ENCODE measurements at regions not wholly inside any gene's neighbourhood (a gene's known extent, or its start where the extent isn't known, plus 50 kb on each side); places are given as distances from the start of the nearest gene placed in this dataset.

GRCh38 chr4:31662951-31663350 lies 942.8 kb downstream of the PCDH7 start:
- Histone ChIP-seq H3K4me1 (ENCODE audit: insufficient read depth, low read length, poor library complexity, severe bottlenecking) (no peaks in the 10 kb centered on the region), H4K20me1 (ENCODE audit: insufficient read depth, low read length, poor library complexity, severe bottlenecking) (no peaks in the 10 kb centered on the region), H3K9ac (ENCODE audit: low read depth, low read length, poor library complexity, severe bottlenecking) (no peak overlapping the region), H3K9me2 (replicated peaks; ENCODE audit: low read depth, low read length) (no peaks in the 10 kb centered on the region), H3K36me3 (ENCODE audit: insufficient read depth, low read length) (no peaks in the 10 kb centered on the region), H3K4me2 (ENCODE audit: low read depth, low read length, poor library complexity, severe bottlenecking) (no peak overlapping the region), H2AFZ (ENCODE audit: low read length) (no peak overlapping the region), H3K4me3 (ENCODE audit: low read length, poor library complexity, severe bottlenecking) (no peak overlapping the region), H3F3A (ENCODE audit: low read depth) (no peaks in the 10 kb centered on the region), H3K9me3 (ENCODE audit: insufficient read depth, low read depth, low read length) (no peaks in the 10 kb centered on the region), H3K79me2 (ENCODE audit: insufficient read depth, low read length) (no peaks in the 10 kb centered on the region), H3K27me3 (ENCODE audit: insufficient read depth, low read length, poor library complexity, severe bottlenecking) (no peaks in the 10 kb centered on the region)
- TF ChIP-seq EZH2phosphoT487 (IDR thresholded peaks at IDR 0.05; ENCODE audit: borderline replicate concordance): no peak
- TF ChIP-seq, protein P1, sequence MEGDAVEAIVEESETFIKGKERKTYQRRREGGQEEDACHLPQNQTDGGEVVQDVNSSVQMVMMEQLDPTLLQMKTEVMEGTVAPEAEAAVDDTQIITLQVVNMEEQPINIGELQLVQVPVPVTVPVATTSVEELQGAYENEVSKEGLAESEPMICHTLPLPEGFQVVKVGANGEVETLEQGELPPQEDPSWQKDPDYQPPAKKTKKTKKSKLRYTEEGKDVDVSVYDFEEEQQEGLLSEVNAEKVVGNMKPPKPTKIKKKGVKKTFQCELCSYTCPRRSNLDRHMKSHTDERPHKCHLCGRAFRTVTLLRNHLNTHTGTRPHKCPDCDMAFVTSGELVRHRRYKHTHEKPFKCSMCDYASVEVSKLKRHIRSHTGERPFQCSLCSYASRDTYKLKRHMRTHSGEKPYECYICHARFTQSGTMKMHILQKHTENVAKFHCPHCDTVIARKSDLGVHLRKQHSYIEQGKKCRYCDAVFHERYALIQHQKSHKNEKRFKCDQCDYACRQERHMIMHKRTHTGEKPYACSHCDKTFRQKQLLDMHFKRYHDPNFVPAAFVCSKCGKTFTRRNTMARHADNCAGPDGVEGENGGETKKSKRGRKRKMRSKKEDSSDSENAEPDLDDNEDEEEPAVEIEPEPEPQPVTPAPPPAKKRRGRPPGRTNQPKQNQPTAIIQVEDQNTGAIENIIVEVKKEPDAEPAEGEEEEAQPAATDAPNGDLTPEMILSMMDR (conservative IDR thresholded peaks at IDR 0.05; ENCODE audit: low read length): no peak

- H3F3A ChIP-seq (ENCODE audit: low read depth): no peaks in the 10 kb centered on the region
- H3K9me2 ChIP-seq (replicated peaks; ENCODE audit: low read depth, low read length): no peaks in the 10 kb centered on the region
- no peaks in the 10 kb centered on the region for H3K79me2 ChIP-seq (ENCODE audit: insufficient read depth, low read length)
- H3K27me3 ChIP-seq (ENCODE audit: insufficient read depth, low read length, poor library complexity, severe bottlenecking): no peaks in the 10 kb centered on the region
- H3K9ac ChIP-seq (ENCODE audit: low read depth, low read length, poor library complexity, severe bottlenecking): no peak overlapping the region
- H4K20me1 ChIP-seq (ENCODE audit: insufficient read depth, low read length, poor library complexity, severe bottlenecking): no peaks in the 10 kb centered on the region
- H2AFZ ChIP-seq (ENCODE audit: low read length): no peak overlapping the region
- no peak overlapping the region for H3K4me3 ChIP-seq (ENCODE audit: low read length, poor library complexity, severe bottlenecking)
- TF ChIP-seq EZH2phosphoT487 (IDR thresholded peaks at IDR 0.05; ENCODE audit: borderline replicate concordance): no peak
- TF ChIP-seq, protein P1 (conservative IDR thresholded peaks at IDR 0.05; ENCODE audit: low read length): no peak
- H3K4me2 ChIP-seq (ENCODE audit: low read depth, low read length, poor library complexity, severe bottlenecking): no peak overlapping the region
- no peaks in the 10 kb centered on the region for H3K36me3 ChIP-seq (ENCODE audit: insufficient read depth, low read length)
- no peaks in the 10 kb centered on the region for H3K4me1 ChIP-seq (ENCODE audit: insufficient read depth, low read length, poor library complexity, severe bottlenecking)
- no peaks in the 10 kb centered on the region for H3K9me3 ChIP-seq (ENCODE audit: insufficient read depth, low read depth, low read length)
Measured at GRCh38 chr4:31667686-31668085, 947.5 kb downstream of the PCDH7 start.

DNA sequence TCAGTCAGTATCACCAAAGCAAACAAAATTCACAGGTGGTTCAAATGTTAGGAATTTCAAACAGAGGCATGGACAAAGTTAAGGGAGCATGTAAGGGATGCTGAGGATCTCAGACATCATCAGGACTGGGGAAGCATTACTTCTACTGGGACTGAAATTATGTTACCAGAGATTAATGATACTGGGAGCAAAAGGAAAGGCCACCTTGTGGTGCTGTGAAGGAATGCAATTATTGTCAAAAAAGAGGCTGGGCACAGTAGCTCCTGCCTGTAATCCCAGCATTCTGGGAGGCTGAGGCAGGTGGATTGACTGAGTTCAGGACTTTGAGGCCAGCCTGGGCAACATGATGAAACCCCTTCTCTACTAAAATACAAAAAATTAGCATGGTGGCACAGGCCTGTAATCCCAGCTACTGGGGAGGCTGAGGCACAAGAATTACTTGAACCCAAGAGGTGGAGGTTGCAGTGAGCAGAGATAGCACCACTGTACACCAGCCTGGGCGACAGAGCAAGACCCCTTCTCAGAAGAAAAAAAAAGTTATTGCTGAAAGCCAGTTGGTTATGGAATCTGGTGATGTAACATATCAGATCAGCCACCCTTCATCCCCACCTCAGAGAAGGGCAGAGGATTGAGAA lies 954.3 kb downstream of the PCDH7 start:
- Histone ChIP-seq H4K20me1 (ENCODE audit: insufficient read depth, low read length, poor library complexity, severe bottlenecking) (no peaks in the 10 kb centered on the region), H3K36me3 (ENCODE audit: insufficient read depth, low read length) (no peaks in the 10 kb centered on the region), H3K79me2 (ENCODE audit: insufficient read depth, low read length) (no peaks in the 10 kb centered on the region), H3K27me3 (ENCODE audit: insufficient read depth, low read length, poor library complexity, severe bottlenecking) (no peaks in the 10 kb centered on the region), H3K4me2 (ENCODE audit: low read depth, low read length, poor library complexity, severe bottlenecking) (no peak overlapping the region), H2AFZ (ENCODE audit: low read length) (no peak overlapping the region), H3K4me1 (ENCODE audit: insufficient read depth, low read length, poor library complexity, severe bottlenecking) (no peaks in the 10 kb centered on the region), H3F3A (ENCODE audit: low read depth) (no peaks in the 10 kb centered on the region), H3K9me3 (ENCODE audit: insufficient read depth, low read depth, low read length) (no peaks in the 10 kb centered on the region), H3K9me2 (replicated peaks; ENCODE audit: low read depth, low read length) (no peaks in the 10 kb centered on the region), H3K4me3 (ENCODE audit: low read length, poor library complexity, severe bottlenecking) (no peak overlapping the region), H3K9ac (ENCODE audit: low read depth, low read length, poor library complexity, severe bottlenecking) (no peak overlapping the region)
- TF ChIP-seq EZH2phosphoT487 (IDR thresholded peaks at IDR 0.05; ENCODE audit: borderline replicate concordance): no peak
- TF ChIP-seq, protein P1 (conservative IDR thresholded peaks at IDR 0.05; ENCODE audit: low read length): peak; percentile 56

Data from Loucy (cell line).